ENCODE measurements at regions not wholly inside any gene's neighbourhood (a gene's known extent, or its start where the extent isn't known, plus 50 kb on each side); places are given as distances from the start of the nearest gene placed in this dataset.

DNA sequence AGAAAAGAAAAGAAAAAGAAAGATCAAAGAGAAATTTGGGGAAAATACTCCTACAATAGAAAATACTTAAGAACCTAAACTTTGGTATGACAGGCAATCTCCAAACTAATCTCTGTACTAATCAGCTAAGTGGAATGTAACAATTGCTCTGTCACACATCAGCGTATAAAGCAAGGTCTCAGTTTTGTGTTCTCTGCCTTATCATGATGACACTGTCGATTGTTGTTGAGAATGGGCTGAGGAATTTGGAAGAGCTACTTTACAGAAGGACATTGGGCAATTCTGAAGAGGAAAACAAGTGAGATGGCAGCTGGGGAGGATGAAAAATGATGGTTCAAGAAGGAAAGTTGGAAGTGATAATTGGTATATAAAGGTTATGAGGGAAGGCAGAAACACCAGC is 486.0 kb upstream of the HTR2C start:
- POLR2A ChIA-PET = interaction anchor here (0.6 kb wide), 1 partner anchor 448 kb away, joined by 3 read pairs; no protein-coding TSS in a partner anchor
- Histone ChIP-seq H3K79me2 (ENCODE audit: insufficient read depth, low read depth, low read length) (no peaks in the 10 kb centered on the region), H2AFZ (ENCODE audit: low read length) (no peak overlapping the region), H4K20me1 (ENCODE audit: insufficient read depth, low read length) (no peaks in the 10 kb centered on the region), H3K27ac (ENCODE audit: low read depth, low read length, poor library complexity, severe bottlenecking) (no peak overlapping the region), H3K4me1 (ENCODE audit: insufficient read depth, low read length, poor library complexity, severe bottlenecking) (no peaks in the 10 kb centered on the region), H3K9me2 (ENCODE audit: insufficient read depth, low read length) (no peaks in the 10 kb centered on the region), H3K4me2 (ENCODE audit: low read length) (no peak overlapping the region), H3K9me3 (ENCODE audit: low read length) (no peaks in the 10 kb centered on the region), H3K36me3 (ENCODE audit: insufficient read depth, low read length) (no peaks in the 10 kb centered on the region), H3K4me3 (ENCODE audit: low read depth, low read length, poor library complexity, severe bottlenecking) (no peak overlapping the region)
- intact Hi-C loops (cut with micrococcal nuclease; ENCODE audit: unreplicated experiment) = no loop called here
- TF ChIP-seq, protein P1, sequence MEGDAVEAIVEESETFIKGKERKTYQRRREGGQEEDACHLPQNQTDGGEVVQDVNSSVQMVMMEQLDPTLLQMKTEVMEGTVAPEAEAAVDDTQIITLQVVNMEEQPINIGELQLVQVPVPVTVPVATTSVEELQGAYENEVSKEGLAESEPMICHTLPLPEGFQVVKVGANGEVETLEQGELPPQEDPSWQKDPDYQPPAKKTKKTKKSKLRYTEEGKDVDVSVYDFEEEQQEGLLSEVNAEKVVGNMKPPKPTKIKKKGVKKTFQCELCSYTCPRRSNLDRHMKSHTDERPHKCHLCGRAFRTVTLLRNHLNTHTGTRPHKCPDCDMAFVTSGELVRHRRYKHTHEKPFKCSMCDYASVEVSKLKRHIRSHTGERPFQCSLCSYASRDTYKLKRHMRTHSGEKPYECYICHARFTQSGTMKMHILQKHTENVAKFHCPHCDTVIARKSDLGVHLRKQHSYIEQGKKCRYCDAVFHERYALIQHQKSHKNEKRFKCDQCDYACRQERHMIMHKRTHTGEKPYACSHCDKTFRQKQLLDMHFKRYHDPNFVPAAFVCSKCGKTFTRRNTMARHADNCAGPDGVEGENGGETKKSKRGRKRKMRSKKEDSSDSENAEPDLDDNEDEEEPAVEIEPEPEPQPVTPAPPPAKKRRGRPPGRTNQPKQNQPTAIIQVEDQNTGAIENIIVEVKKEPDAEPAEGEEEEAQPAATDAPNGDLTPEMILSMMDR (conservative IDR thresholded peaks at IDR 0.05; ENCODE audit: low read length) = no peak
- TF ChIP-seq EZH2phosphoT487 (IDR thresholded peaks at IDR 0.05; ENCODE audit: borderline replicate concordance, low read depth, low read length) = no peak
- no peak for DNase-seq (ENCODE audit: low spot score)
- BruUV-seq (replicated peaks) = no TSS peak
- CTCF ChIA-PET (ENCODE audit: unreplicated experiment) = no interaction called here

- Histone ChIP-seq H3K36me3 (ENCODE audit: insufficient read depth, low read length) (no peaks in the 10 kb centered on the region), H3K79me2 (ENCODE audit: insufficient read depth, low read depth, low read length) (no peaks in the 10 kb centered on the region), H4K20me1 (ENCODE audit: insufficient read depth, low read length) (no peaks in the 10 kb centered on the region), H3K9me2 (ENCODE audit: insufficient read depth, low read length) (no peaks in the 10 kb centered on the region), H3K4me2 (ENCODE audit: low read length) (no peak overlapping the region), H3K4me1 (ENCODE audit: insufficient read depth, low read length, poor library complexity, severe bottlenecking) (no peaks in the 10 kb centered on the region), H3K27ac (ENCODE audit: low read depth, low read length, poor library complexity, severe bottlenecking) (no peak overlapping the region), H3K9me3 (ENCODE audit: low read length) (no peaks in the 10 kb centered on the region), H2AFZ (ENCODE audit: low read length) (no peak overlapping the region), H3K4me3 (ENCODE audit: low read depth, low read length, poor library complexity, severe bottlenecking) (no peak overlapping the region)
- DNase-seq (ENCODE audit: low spot score) = no peak
- intact Hi-C loops (cut with micrococcal nuclease; ENCODE audit: unreplicated experiment) = no loop called here
- ChIA-PET POLR2A (no interaction called here), CTCF (ENCODE audit: unreplicated experiment) (no interaction called here)
- TF ChIP-seq EZH2phosphoT487 (IDR thresholded peaks at IDR 0.05; ENCODE audit: borderline replicate concordance, low read depth, low read length) = no peak
- TF ChIP-seq, protein P1 (conservative IDR thresholded peaks at IDR 0.05; ENCODE audit: low read length) = no peak
- no TSS peak for BruUV-seq (replicated peaks)
Measured at GRCh38 chrX:114097427-114097826, 486.5 kb upstream of the HTR2C start.

- no peak overlapping the region for H2AFZ ChIP-seq (ENCODE audit: low read length)
- H3K9me2 ChIP-seq (ENCODE audit: insufficient read depth, low read length) = no peaks in the 10 kb centered on the region
- H4K20me1 ChIP-seq (ENCODE audit: insufficient read depth, low read length) = no peaks in the 10 kb centered on the region
- H3K9me3 ChIP-seq (ENCODE audit: low read length) = no peaks in the 10 kb centered on the region
- DNase-seq (ENCODE audit: low spot score) = no peak
- H3K36me3 ChIP-seq (ENCODE audit: insufficient read depth, low read length) = no peaks in the 10 kb centered on the region
- no TSS peak for BruUV-seq (replicated peaks)
- ChIA-PET CTCF (ENCODE audit: unreplicated experiment) (no interaction called here), POLR2A (no interaction called here)
- no peaks in the 10 kb centered on the region for H3K4me1 ChIP-seq (ENCODE audit: insufficient read depth, low read length, poor library complexity, severe bottlenecking)
- no peak overlapping the region for H3K4me3 ChIP-seq (ENCODE audit: low read depth, low read length, poor library complexity, severe bottlenecking)
- intact Hi-C loops (cut with micrococcal nuclease; ENCODE audit: unreplicated experiment) = no loop called here
- no peak overlapping the region for H3K27ac ChIP-seq (ENCODE audit: low read depth, low read length, poor library complexity, severe bottlenecking)
- H3K4me2 ChIP-seq (ENCODE audit: low read length) = no peak overlapping the region
- TF ChIP-seq, protein P1 (conservative IDR thresholded peaks at IDR 0.05; ENCODE audit: low read length) = no peak
- no peak for TF ChIP-seq EZH2phosphoT487 (IDR thresholded peaks at IDR 0.05; ENCODE audit: borderline replicate concordance, low read depth, low read length)
- no peaks in the 10 kb centered on the region for H3K79me2 ChIP-seq (ENCODE audit: insufficient read depth, low read depth, low read length)
Measured at GRCh38 chrX:114095789-114096188, 488.1 kb upstream of the HTR2C start.

Measured in OCI-LY7 (cell line).